HG03457 (cell line): ENCODE measurements at regions not wholly inside any gene's neighbourhood (a gene's known extent, or its start where the extent isn't known, plus 50 kb on each side); places are given as distances from the start of the nearest gene placed in this dataset.
"Not testable (repeated sequence)": the region's sequence is repeated elsewhere in the genome, so short reads cannot be mapped to it uniquely, and the experiment has no call there.

Experiments
- ATAC-seq: cut with Tn5 transposase; IDR thresholded peaks from one replicate; pipeline ENCODE4 v1.9.1; 2021; ENCODE audit warnings: moderate number of reproducible peaks; ENCODE audit not compliant: unreplicated experiment

GRCh38 chr22:25482091-25482760, 82.2 kb upstream of the GRK3 start:
- no peak for ATAC-seq

DNA sequence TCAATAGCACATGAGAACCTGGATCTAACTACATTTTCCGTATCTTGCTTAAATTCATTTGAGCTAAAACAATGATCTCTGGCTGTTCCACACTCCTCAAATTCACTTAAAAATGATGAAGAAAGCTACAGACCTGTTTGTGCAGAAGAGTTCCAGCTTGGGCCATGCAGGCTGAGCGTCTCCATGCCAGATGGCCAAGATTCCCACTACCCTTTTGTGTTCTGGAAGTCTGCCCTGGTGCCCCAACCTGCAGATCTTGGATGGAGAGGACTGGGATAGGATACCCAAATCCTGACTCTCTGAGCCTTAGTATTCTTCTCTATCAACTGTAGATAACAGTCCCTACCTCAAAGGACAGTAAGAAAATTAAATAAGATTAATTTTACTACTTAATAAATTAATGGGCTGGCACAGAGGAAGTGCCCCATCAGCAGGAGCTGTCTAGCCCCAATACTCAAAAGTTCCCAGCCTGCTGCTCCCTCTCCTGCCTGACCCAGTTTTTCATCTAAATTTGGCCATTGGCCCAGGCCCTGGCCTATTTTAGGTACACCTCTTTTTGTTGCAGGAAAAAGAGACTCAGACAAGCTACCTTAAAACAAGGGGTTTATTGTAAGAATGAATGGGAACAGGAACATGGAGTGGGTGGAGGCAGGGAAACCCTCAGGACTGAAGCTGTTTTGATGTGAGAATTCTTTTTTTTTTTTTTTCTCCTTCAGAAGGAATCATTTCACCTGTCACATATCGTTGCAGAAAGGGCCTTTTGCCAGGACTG, 81.4 kb upstream of the GRK3 start:
- no peak for ATAC-seq

DNA sequence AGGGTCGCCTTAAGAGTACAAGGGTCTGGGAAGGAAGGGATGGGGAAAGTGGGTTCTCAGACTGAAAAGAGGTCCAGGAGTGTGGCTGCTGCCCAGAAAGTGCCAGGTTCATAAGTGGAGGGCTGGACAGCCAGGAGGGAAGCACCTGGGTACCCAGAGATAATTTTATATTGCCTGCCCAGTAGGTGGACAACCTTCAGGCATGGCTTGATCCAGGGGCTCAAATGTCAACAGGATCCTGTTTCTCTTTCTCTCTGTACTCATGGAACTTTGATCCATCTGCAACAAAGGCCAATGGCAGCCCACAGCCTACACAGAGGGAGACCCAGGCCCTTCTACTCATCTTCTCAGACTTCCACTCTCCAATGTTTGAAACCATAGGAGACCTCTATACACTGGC, 80.5 kb upstream of the GRK3 start:
- no peak for ATAC-seq

- no peak for ATAC-seq
Observed at GRCh38 chr22:25484521-25485315, 79.8 kb upstream of the GRK3 start.

DNA sequence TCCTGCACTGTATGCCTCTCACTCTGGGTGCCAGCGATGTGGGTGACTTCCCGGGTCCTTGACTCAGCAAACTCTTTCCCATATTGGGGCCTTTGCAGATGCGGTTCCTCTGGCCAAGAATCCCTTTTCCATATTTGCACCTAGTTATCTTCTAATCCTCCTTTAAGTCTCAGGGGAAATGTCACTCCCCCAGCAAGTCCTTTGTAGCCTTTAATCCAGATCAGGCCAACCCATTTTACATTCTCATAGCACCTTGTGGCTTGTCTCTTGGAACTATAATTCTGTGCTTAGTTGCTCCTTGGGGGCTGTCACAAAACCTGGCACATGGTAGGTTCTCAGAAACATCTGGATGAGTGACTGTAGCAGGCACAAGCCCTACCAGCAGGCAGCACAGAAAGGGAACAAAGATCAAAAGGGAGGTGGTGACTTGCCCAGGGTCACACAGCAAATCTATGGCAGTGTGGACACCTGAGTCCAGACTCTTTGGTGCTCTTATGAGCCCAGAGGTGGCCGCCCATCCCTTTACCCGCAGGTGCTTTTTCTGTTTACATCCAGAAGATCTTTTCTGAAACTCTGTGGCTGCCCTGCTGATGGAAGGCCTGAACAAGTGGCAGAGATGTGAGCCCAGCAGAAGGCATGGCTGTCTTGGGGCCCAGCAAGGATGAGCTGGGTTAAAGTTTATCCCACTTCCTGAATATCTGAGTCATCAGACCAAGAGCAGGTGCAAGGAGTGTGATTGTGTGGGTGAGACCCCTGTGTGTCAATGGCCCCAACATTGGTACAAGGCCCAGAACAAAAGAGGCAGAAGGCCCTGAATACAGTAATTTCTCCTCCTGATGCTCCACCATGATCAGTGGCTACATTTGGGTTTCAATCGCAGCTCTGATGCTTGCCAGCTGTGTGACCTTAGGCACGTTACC, 78.6 kb upstream of the GRK3 start:
- peak; percentile 41 for ATAC-seq

- no peak for ATAC-seq
Observed at GRCh38 chr22:25487508-25487907, 77.0 kb upstream of the GRK3 start.

GRCh38 chr22:25488244-25489020, 76.0 kb upstream of the GRK3 start:
- no peak for ATAC-seq

GRCh38 chr22:25489947-25490346, 74.5 kb upstream of the GRK3 start:
- no peak for ATAC-seq

GRCh38 chr22:25490896-25491295, 73.6 kb upstream of the GRK3 start:
- ATAC-seq = no peak

DNA sequence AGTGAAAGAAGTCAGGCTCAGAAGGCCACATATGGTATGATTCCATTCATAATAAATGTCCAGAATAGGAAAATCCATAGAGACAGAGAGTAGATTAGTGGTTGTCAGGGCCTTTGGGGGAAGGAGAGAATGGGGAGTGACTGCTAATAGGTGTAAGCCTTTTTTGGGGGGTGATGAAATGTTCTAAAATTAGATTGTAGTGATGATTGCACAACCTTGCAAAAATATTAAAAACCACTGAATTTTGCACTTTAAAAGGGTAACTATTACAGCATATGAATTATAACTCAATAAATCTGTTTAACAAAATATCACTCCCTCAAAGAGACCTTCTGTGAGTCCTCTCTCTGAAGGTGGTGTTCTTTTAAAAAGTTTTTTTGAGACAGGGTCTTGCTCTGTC, 72.3 kb upstream of the GRK3 start:
- ATAC-seq = no peak

- no peak for ATAC-seq
Observed at GRCh38 chr22:25492841-25493734, 71.4 kb upstream of the GRK3 start.

GRCh38 chr22:25493794-25494193, 70.7 kb upstream of the GRK3 start:
- no peak for ATAC-seq

- no peak for ATAC-seq
Observed at GRCh38 chr22:25494774-25495173, 69.7 kb upstream of the GRK3 start.

DNA sequence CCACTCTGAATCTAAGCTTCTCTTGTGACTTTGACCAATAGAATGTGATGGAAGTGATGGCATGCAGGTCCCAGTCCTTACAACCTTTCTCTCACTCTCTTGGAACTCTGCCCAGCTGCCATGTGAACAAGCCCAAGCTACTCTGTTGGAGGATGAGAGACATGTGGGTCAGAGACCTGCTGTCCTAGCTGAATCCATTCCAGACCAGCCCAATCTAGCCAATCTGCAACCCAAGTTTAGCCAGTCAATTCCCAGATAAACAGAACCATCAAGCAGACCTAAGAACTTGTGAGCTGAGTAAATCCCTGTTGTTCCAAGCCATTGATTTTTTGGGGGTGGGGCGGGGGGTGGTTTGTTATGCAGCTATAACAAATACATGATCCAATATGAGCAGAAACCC, 69.2 kb upstream of the GRK3 start:
- ATAC-seq = no peak

- no peak for ATAC-seq
Observed at GRCh38 chr22:25496396-25497064, 67.9 kb upstream of the GRK3 start.

- no peak for ATAC-seq
Observed at GRCh38 chr22:25497181-25497641, 67.3 kb upstream of the GRK3 start.

DNA sequence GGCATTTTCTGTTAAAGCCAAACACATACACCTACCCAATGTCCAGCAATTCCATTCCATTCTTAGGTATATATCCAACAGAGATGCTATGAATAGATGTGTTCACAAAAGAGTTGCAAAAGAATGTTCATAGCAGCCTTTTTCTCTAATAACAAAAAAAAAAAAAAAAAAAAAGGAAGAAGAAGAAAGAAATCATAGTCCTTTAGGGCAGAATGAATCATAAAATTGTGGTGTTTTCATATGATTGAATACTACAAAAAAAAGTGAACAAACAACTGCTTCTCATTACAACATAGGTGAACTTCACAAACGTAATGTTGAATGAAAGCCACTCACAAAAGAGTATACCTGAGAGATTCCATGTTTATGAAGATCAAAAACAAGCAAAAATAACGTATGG, 66.8 kb upstream of the GRK3 start:
- no peak for ATAC-seq

DNA sequence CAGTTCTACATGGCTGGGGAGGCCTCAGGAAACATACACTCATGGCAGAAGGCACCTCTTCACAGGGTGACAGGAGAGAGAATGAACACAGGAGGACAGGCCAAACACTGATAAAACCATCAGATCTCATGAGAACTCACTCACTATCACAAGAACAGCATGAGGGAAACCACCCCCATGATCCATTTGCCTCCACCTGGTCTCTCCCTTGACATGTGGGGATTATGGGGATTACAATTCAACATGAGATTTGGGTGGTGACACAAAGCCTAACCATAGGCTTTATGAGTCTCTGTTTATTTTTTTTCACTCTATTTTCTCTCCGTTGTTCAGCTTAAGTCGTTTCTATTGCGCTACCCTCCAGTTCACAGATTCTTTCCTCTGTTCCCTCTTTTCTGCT, 63.8 kb upstream of the GRK3 start:
- ATAC-seq = not testable (repeated sequence)
